ENCODE measurements at regions not wholly inside any gene's neighbourhood (a gene's known extent, or its start where the extent isn't known, plus 50 kb on each side); places are given as distances from the start of the nearest gene placed in this dataset.

GRCh38 chr7:138259675-138260074 is 183.4 kb downstream of the AKR1D1 start:
- TF ChIP-seq CTCF (conservative IDR thresholded peaks at IDR 0.05; ENCODE audit: control insufficient read depth, insufficient read depth, low read depth, low read length): no peak
- no peak for DNase-seq (ENCODE audit: low read depth)
- H3K4me3 ChIP-seq (ENCODE audit: control insufficient read depth, low read depth, low read length): no peak overlapping the region

- TF ChIP-seq CTCF (conservative IDR thresholded peaks at IDR 0.05; ENCODE audit: control insufficient read depth, insufficient read depth, low read depth, low read length): no peak
- H3K4me3 ChIP-seq (ENCODE audit: control insufficient read depth, low read depth, low read length): no peak overlapping the region
- DNase-seq (ENCODE audit: low read depth): no peak
Observed at GRCh38 chr7:138267934-138268333, 191.7 kb downstream of the AKR1D1 start.

GRCh38 chr7:138276891-138277290 is 183.2 kb upstream of the TRIM24 start:
- TF ChIP-seq CTCF (conservative IDR thresholded peaks at IDR 0.05; ENCODE audit: control insufficient read depth, insufficient read depth, low read depth, low read length): no peak
- H3K4me3 ChIP-seq (ENCODE audit: control insufficient read depth, low read depth, low read length): no peak overlapping the region
- no peak for DNase-seq (ENCODE audit: low read depth)

- H3K4me3 ChIP-seq (ENCODE audit: control insufficient read depth, low read depth, low read length): no peak overlapping the region
- DNase-seq (ENCODE audit: low read depth): no peak
- TF ChIP-seq CTCF (conservative IDR thresholded peaks at IDR 0.05; ENCODE audit: control insufficient read depth, insufficient read depth, low read depth, low read length): no peak
Observed at GRCh38 chr7:138278601-138279000, 181.5 kb upstream of the TRIM24 start.

- TF ChIP-seq CTCF (conservative IDR thresholded peaks at IDR 0.05; ENCODE audit: control insufficient read depth, insufficient read depth, low read depth, low read length): no peak
Observed at GRCh38 chr7:138282997-138283396, 177.1 kb upstream of the TRIM24 start.

GRCh38 chr7:138285129-138285528 is 174.9 kb upstream of the TRIM24 start:
- no peak for TF ChIP-seq CTCF (conservative IDR thresholded peaks at IDR 0.05; ENCODE audit: control insufficient read depth, insufficient read depth, low read depth, low read length)
- H3K4me3 ChIP-seq (ENCODE audit: control insufficient read depth, low read depth, low read length): no peak overlapping the region
- DNase-seq (ENCODE audit: low read depth): no peak

More at GRCh38 chr7:138282997-138283396, 177.1 kb upstream of the TRIM24 start:
- no peak overlapping the region for H3K4me3 ChIP-seq (ENCODE audit: control insufficient read depth, low read depth, low read length)
- no peak for DNase-seq (ENCODE audit: low read depth)

GRCh38 chr7:138286846-138287245 is 173.2 kb upstream of the TRIM24 start:
- no peak for DNase-seq (ENCODE audit: low read depth)
- TF ChIP-seq CTCF (conservative IDR thresholded peaks at IDR 0.05; ENCODE audit: control insufficient read depth, insufficient read depth, low read depth, low read length): no peak
- no peak overlapping the region for H3K4me3 ChIP-seq (ENCODE audit: control insufficient read depth, low read depth, low read length)

All from fibroblast of mammary gland (primary cell).